ENCODE measurements at regions not wholly inside any gene's neighbourhood (a gene's known extent, or its start where the extent isn't known, plus 50 kb on each side); places are given as distances from the start of the nearest gene placed in this dataset.

GRCh38 chr18:60982928-60983327 is 350.3 kb upstream of the CDH20 start:
- Histone ChIP-seq H3K23ac (ENCODE audit: low read depth, low read length) (no peak overlapping the region), H3K9ac (ENCODE audit: low read depth, low read length) (no peak overlapping the region), H4K20me1 (ENCODE audit: insufficient read depth, low read length) (no peaks in the 10 kb centered on the region), H2BK120ac (ENCODE audit: low read depth, low read length) (no peak overlapping the region), H3K36me3 (ENCODE audit: control insufficient read depth, insufficient read depth, low read length) (no peaks in the 10 kb centered on the region), H4K91ac (ENCODE audit: insufficient read depth, low read depth, low read length) (no peak overlapping the region), H2AK9ac (replicated peaks; ENCODE audit: low read depth, low read length, poor library complexity) (no peak overlapping the region), H3K9me3 (ENCODE audit: control insufficient read depth, insufficient read depth, low read length) (peaks cover 4% of the 10 kb centered on the region; the same call in 1 of the 2 replicates), H3K27me3 (ENCODE audit: control insufficient read depth, insufficient read depth, low read length) (no peaks in the 10 kb centered on the region), H2BK15ac (ENCODE audit: low read depth, low read length) (no peak overlapping the region), H2BK20ac (ENCODE audit: low read depth, low read length) (no peak overlapping the region), H2AK5ac (ENCODE audit: low read depth, low read length) (no peak overlapping the region), H2BK5ac (ENCODE audit: low read depth, low read length, poor library complexity, severe bottlenecking) (no peak overlapping the region), H3K9me1 (ENCODE audit: insufficient read depth, low read length) (no peaks in the 10 kb centered on the region), H3K4me2 (ENCODE audit: low read depth, low read length) (no peak overlapping the region), H4K5ac (ENCODE audit: low read depth, low read length) (no peak overlapping the region), H3K79me1 (ENCODE audit: low read depth in 1 of 2, low read length in 2 of 2) (no peaks in the 10 kb centered on the region), H3K18ac (ENCODE audit: low read depth, low read length) (no peak overlapping the region), H3K4me1 (ENCODE audit: control insufficient read depth, insufficient read depth, low read length) (no peaks in the 10 kb centered on the region), H3K27ac (ENCODE audit: insufficient read depth, low read length) (no peak overlapping the region), H3K4me3 (ENCODE audit: insufficient read depth, low read depth, low read length) (no peak overlapping the region), H4K8ac (ENCODE audit: low read depth in 2 of 2, low read length in 2 of 2) (no peak overlapping the region), H3K4ac (ENCODE audit: low read depth, low read length) (no peak overlapping the region), H3K56ac (ENCODE audit: extremely low read depth, insufficient read depth, low read length) (no peak overlapping the region), H3K14ac (replicated peaks; ENCODE audit: low read depth, low read length) (no peak overlapping the region), H2AFZ (replicated peaks; ENCODE audit: low read length, poor library complexity) (no peak overlapping the region)
- TF ChIP-seq CHD1 (IDR thresholded peaks at IDR 0.05; ENCODE audit: low read depth, low read length), result no peak
- no peak for TF ChIP-seq MXI1 (IDR thresholded peaks at IDR 0.05; ENCODE audit: borderline replicate concordance, low read depth, low read length)
- no peak for TF ChIP-seq CEBPB (IDR thresholded peaks at IDR 0.05; ENCODE audit: low read depth, low read length)
- no peak for TF ChIP-seq BHLHE40 (IDR thresholded peaks at IDR 0.05; ENCODE audit: low read depth, low read length)
- TF ChIP-seq SMC3 (IDR thresholded peaks at IDR 0.05; ENCODE audit: low read depth, low read length), result no peak
- no peak for TF ChIP-seq CTCF (conservative IDR thresholded peaks at IDR 0.05; ENCODE audit: low read depth, low read length)
- TF ChIP-seq NFE2L2 (IDR thresholded peaks at IDR 0.05; ENCODE audit: low read depth, low read length), result no peak
- TF ChIP-seq RAD21 (IDR thresholded peaks at IDR 0.05; ENCODE audit: low read length), result no peak
- no peak for TF ChIP-seq MAFK (IDR thresholded peaks at IDR 0.05; ENCODE audit: low read depth, low read length)
- no peak for TF ChIP-seq USF2 (IDR thresholded peaks at IDR 0.05; ENCODE audit: low read depth, low read length)
- no peak for TF ChIP-seq RFX5 (IDR thresholded peaks at IDR 0.05; ENCODE audit: low read depth, low read length)
- no peak for TF ChIP-seq ELK1 (IDR thresholded peaks at IDR 0.05; ENCODE audit: borderline replicate concordance, low read depth, low read length)
- TF ChIP-seq RCOR1 (IDR thresholded peaks at IDR 0.05; ENCODE audit: insufficient replicate concordance, low read length), result no peak
- no peak for TF ChIP-seq FOS (IDR thresholded peaks at IDR 0.05; ENCODE audit: low read depth, low read length)
- no peak for TF ChIP-seq POLR2A (IDR thresholded peaks at IDR 0.05; ENCODE audit: low read depth, low read length)
- in situ Hi-C loops (cut with MboI; ENCODE audit: low sequenced_read_pairs) (no loop called here), dilution Hi-C loops (cut with HindIII; ENCODE audit: low sequenced_read_pairs, unreplicated experiment) (no loop called here), intact Hi-C loops (cut with micrococcal nuclease) (no loop called here)
- DNase-seq (no peak), ATAC-seq (ENCODE audit: low read depth) (no peak)
- ChIA-PET CTCF (no interaction called here), POLR2A (ENCODE audit: unreplicated experiment) (no interaction called here)
- no TSS peak for BruUV-seq (replicated peaks)

All from IMR-90 (cell line).